Fibroblast of peridontal ligament (primary cell): ENCODE measurements at regions not wholly inside any gene's neighbourhood (a gene's known extent, or its start where the extent isn't known, plus 50 kb on each side); places are given as distances from the start of the nearest gene placed in this dataset.

ENCODE experiments used
- DNase-seq: peaks from one replicate; pipeline ENCODE4 v3.0.0-alpha.2; 2010; ENCODE audit errors: extremely low read depth

DNA sequence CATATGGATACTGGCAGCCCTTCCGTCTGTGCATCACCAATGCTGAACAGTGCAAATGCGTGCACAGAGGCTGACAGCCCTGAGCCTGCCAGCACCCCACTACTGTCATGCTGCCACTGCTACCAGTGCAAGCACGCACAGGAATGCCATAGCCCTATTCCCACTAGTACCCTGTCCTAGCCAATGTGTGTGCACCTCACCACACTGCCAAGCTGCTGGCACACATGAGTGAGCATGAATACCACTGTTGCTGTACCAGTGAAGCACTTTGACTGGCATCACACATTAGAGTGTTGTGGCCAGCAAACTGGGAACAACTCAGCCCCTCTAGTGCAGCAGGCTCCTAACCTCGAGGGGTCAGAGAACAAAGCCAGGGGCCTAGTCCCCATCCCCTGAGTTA is 102.9 kb upstream of the PCDH10 start:
- no peak for DNase-seq

DNA sequence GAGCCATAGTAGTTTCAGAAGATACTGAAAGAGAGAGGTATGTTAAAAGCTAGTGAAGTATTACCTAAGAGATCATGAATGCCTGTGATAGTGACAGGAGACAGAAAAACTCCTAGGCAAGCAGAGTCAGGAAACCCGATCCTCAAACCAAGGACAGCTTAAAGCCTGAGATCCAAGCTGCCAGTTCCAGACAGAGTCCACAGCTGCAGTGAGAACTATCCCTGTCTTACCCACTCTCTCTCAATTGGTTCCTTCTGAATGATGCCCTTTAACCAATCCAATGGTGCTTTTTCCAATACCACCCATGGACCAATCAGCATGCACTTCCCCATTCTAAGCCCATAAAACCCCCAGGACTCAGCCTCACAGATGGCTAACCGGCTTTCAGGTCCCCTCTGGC is 90.4 kb upstream of the PCDH10 start:
- no peak for DNase-seq

DNA sequence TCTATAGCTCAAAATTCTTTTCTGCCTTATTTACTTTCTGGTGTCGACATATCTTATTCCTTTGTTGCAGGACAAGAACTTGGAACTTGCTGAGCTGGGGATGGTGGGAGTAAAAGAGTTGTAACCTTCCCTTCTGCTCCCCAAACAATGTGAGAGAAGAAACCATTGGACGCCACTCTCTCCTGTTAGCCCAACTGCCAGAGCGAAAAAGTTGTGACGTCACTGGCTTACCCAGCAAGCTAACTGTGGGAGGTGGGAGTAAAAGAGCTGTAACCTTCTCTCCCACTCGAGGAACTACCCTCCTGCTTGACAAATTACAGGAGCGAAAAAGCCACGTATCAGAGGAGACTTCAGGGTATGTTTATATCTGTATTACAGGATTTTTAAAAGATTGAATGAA is 90.0 kb upstream of the PCDH10 start:
- no peak for DNase-seq

DNA sequence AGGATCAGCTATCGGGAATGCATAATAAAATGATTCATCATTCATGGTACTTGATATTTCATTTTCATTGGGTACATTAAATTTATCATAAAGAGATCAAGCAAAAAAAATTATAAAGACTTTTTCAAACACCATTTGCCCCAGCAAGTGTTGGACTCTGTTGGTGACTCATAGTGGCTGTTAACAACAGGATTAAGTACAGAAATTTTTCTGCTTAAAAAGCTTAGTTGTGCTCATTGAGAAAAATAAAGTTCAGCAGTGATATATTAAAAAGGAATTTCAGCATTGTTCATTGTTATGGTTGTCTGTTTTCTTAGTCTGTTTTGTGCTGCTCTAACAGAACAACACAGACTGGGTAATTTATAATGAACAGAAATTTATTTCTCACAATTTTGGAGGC is 86.2 kb upstream of the PCDH10 start:
- no peak for DNase-seq

DNA sequence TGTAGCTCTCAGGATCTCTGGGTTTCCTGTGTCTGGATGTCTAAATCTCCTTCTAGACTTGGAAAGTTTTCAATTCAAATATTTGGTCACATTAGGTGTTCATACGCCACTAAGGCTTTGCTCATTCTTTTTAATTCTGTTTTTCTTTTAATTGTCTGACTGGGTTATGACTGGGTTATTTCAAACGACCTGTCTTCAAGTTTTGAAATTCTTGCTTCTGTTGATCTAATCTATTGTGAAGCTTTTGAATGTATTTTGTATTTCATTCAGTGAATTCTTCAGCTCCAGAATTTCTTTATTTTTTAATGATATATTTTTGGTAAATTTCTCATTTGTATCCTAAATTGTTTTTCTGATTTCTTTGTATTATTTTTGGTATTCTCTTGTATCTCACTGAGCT is 81.0 kb upstream of the PCDH10 start:
- no peak for DNase-seq

DNA sequence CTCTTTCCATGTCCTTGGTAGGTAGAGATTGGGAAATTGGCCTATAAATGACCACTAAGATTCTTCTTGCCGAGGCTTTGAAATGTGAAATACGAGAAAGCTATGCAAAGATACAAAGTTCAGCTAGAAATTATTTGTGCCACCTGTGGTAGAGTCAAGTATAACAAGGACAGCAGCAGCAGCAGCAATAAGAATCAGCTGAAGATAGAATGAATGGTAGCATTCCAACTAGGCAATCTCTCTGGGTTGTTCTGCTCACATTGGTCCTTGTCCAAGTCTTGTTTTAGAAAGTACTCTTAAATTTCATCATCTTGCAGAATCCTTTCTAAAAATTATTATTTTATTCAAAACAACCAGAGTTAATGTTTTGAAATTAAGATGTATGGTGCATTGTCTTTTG is 67.8 kb upstream of the PCDH10 start:
- peak; percentile 1 for DNase-seq

DNA sequence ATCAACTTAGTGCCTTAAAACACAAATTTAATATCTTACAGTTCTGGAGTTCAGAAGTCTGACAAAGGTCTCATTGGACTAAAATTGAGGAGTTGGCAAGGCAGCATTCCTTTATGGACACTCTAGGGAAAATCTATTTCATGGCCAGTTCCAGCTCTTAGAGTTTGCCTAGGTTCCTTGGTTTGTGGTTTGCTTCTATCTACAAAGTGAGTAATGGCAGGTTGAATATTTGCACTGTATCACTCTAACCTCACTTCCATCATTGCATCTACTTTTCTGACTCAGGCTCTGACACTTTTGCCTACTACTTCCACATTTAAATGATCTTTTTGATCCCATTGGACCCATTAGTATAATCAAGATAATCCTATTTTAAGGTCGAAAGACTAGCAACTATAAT is 64.7 kb upstream of the PCDH10 start:
- DNase-seq, result no peak

DNA sequence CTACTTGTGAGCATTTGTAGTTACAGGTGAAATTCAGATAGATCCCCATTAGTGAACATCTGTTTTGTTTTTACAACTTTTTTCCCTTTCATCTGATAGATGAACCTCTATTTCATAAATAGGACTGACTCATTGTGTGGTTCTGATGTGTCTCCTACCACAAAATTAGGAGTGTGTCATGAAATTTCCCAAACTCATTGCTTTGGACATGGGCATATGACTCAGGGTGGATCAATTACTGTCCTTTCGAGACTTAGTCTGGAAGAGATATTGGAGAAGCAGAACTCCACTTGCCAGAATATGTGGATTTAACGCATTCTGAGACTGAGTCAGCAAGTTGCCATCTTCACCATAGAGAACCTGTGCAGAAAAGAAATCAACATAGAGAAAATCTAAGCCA is 53.5 kb upstream of the PCDH10 start:
- peak; percentile 39 for DNase-seq

DNA sequence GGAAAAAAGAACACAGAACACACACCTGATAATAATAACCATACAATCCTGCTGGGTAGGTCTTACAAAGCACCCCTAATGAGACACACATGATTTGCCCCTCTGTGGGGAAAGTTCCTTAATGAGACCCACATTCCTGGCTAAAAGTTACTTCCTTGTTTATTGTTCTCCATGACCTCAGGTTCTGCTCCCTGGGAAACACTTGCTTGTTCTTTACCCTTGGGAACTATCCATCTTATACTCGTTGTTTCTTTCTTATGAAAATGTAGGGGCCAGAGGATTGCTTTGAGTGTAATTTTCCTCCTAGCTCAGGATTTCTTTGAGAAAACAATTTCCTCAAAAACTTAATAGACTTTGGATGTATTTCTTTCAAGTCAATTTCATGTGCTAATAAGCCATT is 52.1 kb upstream of the PCDH10 start:
- peak; percentile 1 for DNase-seq
